ENCODE measurements at regions not wholly inside any gene's neighbourhood (a gene's known extent, or its start where the extent isn't known, plus 50 kb on each side); places are given as distances from the start of the nearest gene placed in this dataset.

DNA sequence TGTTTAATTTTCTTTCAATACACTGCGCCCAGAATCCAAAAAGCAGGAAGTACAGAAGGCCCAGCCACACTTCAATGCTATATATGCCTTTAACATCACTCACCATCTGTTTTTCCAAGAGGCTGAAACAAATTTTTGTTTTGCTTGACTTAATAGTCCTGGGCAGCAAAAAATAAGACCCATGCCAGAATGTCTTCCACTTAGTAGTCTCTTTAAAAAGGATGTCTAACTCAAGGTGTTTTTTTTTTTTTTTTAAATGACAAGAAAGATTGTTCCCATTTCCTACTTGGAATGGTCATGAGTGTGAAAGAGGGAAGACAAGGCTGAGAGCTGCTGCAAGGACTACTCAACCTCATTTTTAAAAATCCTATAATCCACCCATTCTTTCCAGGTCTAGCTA lies 590.3 kb upstream of the SGO1 start:
- TF ChIP-seq POLR2AphosphoS5 (IDR thresholded peaks at IDR 0.05) (no peak), EP300 (conservative IDR thresholded peaks at IDR 0.05; ENCODE audit: poor library complexity, severe bottlenecking) (no peak), RAD21 (conservative IDR thresholded peaks at IDR 0.05) (no peak), TAF1 (IDR thresholded peaks at IDR 0.05; ENCODE audit: low read depth) (no peak), SMC3 (conservative IDR thresholded peaks at IDR 0.05; ENCODE audit: poor library complexity) (no peak), MXI1 (conservative IDR thresholded peaks at IDR 0.05; ENCODE audit: poor library complexity, severe bottlenecking) (no peak), EZH2 (IDR thresholded peaks at IDR 0.05; ENCODE audit: borderline replicate concordance, insufficient read depth, low read length, poor library complexity, severe bottlenecking) (no peak)
- TF ChIP-seq, protein P1, sequence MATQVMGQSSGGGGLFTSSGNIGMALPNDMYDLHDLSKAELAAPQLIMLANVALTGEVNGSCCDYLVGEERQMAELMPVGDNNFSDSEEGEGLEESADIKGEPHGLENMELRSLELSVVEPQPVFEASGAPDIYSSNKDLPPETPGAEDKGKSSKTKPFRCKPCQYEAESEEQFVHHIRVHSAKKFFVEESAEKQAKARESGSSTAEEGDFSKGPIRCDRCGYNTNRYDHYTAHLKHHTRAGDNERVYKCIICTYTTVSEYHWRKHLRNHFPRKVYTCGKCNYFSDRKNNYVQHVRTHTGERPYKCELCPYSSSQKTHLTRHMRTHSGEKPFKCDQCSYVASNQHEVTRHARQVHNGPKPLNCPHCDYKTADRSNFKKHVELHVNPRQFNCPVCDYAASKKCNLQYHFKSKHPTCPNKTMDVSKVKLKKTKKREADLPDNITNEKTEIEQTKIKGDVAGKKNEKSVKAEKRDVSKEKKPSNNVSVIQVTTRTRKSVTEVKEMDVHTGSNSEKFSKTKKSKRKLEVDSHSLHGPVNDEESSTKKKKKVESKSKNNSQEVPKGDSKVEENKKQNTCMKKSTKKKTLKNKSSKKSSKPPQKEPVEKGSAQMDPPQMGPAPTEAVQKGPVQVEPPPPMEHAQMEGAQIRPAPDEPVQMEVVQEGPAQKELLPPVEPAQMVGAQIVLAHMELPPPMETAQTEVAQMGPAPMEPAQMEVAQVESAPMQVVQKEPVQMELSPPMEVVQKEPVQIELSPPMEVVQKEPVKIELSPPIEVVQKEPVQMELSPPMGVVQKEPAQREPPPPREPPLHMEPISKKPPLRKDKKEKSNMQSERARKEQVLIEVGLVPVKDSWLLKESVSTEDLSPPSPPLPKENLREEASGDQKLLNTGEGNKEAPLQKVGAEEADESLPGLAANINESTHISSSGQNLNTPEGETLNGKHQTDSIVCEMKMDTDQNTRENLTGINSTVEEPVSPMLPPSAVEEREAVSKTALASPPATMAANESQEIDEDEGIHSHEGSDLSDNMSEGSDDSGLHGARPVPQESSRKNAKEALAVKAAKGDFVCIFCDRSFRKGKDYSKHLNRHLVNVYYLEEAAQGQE (IDR thresholded peaks at IDR 0.05; ENCODE audit: borderline replicate concordance), result no peak
- TF ChIP-seq, protein P2, sequence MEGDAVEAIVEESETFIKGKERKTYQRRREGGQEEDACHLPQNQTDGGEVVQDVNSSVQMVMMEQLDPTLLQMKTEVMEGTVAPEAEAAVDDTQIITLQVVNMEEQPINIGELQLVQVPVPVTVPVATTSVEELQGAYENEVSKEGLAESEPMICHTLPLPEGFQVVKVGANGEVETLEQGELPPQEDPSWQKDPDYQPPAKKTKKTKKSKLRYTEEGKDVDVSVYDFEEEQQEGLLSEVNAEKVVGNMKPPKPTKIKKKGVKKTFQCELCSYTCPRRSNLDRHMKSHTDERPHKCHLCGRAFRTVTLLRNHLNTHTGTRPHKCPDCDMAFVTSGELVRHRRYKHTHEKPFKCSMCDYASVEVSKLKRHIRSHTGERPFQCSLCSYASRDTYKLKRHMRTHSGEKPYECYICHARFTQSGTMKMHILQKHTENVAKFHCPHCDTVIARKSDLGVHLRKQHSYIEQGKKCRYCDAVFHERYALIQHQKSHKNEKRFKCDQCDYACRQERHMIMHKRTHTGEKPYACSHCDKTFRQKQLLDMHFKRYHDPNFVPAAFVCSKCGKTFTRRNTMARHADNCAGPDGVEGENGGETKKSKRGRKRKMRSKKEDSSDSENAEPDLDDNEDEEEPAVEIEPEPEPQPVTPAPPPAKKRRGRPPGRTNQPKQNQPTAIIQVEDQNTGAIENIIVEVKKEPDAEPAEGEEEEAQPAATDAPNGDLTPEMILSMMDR (IDR thresholded peaks at IDR 0.05; ENCODE audit: poor library complexity, severe bottlenecking), result no peak
- Histone ChIP-seq H3K36me3 (ENCODE audit: insufficient read depth, low read length) (no peaks in the 10 kb centered on the region), H3K79me2 (replicated peaks; ENCODE audit: insufficient read depth, low read length) (no peaks in the 10 kb centered on the region), H3K27ac (ENCODE audit: low read length) (no peak overlapping the region), H3K9me3 (ENCODE audit: low read length) (no peaks in the 10 kb centered on the region), H3K9ac (ENCODE audit: low read length) (no peak overlapping the region), H3K9me2 (ENCODE audit: insufficient read depth, low read length) (no peaks in the 10 kb centered on the region), H3K4me3 (ENCODE audit: low read length) (no peak overlapping the region), H3F3A (ENCODE audit: insufficient read depth, low read length, poor library complexity, severe bottlenecking) (no peaks in the 10 kb centered on the region), H2AFZ (ENCODE audit: low read depth, low read length) (no peak overlapping the region), H3K4me2 (ENCODE audit: low read length) (no peak overlapping the region), H3K27me3 (ENCODE audit: insufficient read depth, low read depth, low read length) (no peaks in the 10 kb centered on the region), H4K20me1 (ENCODE audit: insufficient read depth) (no peaks in the 10 kb centered on the region)

DNA sequence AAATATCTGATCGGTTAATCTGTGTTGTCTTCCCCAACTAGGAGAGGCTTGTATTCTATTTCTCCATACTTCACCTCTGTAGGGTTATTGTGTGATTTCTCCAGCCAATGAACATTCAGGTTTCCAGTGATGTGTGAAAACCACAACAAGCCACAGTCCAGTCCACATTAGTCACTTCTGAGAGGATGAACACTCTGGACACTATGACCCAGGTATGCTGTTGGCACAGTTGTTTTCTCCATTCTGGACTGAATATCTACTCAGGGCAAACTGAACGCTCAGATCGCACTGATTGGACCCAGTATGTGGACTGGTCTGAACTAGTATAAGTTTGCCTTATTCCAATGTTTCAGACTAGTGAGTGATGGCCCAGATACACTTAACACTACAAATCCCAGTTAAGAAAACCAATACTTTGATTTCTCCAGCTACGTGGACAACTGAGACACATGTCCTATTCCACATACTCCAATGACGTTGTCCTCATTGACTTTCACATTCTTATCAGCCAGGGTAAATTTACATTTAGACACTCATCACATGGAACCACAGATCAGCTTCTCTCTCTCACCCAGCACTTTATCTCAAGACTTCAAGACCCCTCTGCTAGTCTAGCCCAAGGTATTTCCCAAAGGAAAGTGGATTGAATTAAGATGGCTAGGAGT lies 587.4 kb upstream of the SGO1 start:
- H2AFZ ChIP-seq (ENCODE audit: low read depth, low read length), result no peak overlapping the region
- no peak overlapping the region for H3K4me3 ChIP-seq (ENCODE audit: low read length)
- no peaks in the 10 kb centered on the region for H3K27me3 ChIP-seq (ENCODE audit: insufficient read depth, low read depth, low read length)
- no peaks in the 10 kb centered on the region for H3K79me2 ChIP-seq (replicated peaks; ENCODE audit: insufficient read depth, low read length)
- H3F3A ChIP-seq (ENCODE audit: insufficient read depth, low read length, poor library complexity, severe bottlenecking), result no peaks in the 10 kb centered on the region
- TF ChIP-seq, protein P2 (IDR thresholded peaks at IDR 0.05; ENCODE audit: poor library complexity, severe bottlenecking), result no peak
- no peaks in the 10 kb centered on the region for H3K9me2 ChIP-seq (ENCODE audit: insufficient read depth, low read length)
- H4K20me1 ChIP-seq (ENCODE audit: insufficient read depth), result no peaks in the 10 kb centered on the region
- H3K36me3 ChIP-seq (ENCODE audit: insufficient read depth, low read length), result no peaks in the 10 kb centered on the region
- no peak overlapping the region for H3K4me2 ChIP-seq (ENCODE audit: low read length)
- H3K27ac ChIP-seq (ENCODE audit: low read length), result no peak overlapping the region
- no peaks in the 10 kb centered on the region for H3K9me3 ChIP-seq (ENCODE audit: low read length)
- no peak overlapping the region for H3K9ac ChIP-seq (ENCODE audit: low read length)

Measured in neural cell (in vitro differentiated cells).